HG03442 (cell line): ENCODE measurements at regions not wholly inside any gene's neighbourhood (a gene's known extent, or its start where the extent isn't known, plus 50 kb on each side); places are given as distances from the start of the nearest gene placed in this dataset.

Source experiments
- ATAC-seq: cut with Tn5 transposase; IDR thresholded peaks from one replicate; pipeline ENCODE4 v1.9.1; 2021; ENCODE audit warnings: mild to moderate bottlenecking, moderate library complexity; ENCODE audit not compliant: unreplicated experiment

DNA sequence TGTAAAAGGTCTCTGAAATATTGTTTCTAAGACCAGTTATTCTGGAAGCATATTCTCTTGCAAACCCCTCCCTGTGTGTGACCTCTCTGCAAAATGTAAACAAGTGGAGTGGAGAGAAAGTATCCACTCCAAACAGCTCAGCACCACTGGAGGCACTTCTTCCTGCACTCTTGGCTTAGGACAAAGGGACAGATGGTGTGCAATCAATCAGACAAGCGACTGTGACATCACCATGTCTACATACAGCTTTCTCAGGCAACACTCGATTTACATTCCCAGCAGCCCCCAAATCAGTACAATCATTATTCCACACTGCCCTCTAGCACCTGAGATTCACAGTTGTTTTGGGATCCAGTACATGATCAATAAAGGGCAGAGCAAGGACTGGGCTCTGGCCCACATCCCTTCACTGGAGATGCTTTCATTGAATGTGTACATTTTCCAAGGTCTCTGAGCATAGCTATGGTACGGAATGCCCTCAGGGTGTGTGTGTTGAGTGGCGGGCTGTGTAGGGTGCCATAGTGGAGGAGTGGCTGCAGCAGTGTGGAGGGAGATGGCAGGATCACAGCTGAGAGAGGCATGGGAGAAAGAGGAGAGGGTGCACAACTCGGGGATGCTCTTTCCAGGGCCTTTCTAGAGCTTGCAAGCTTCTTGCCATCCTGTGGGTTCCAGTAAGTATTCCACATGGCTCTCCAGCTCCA, 311.8 kb upstream of the ST6GAL2 start:
- no peak for ATAC-seq

DNA sequence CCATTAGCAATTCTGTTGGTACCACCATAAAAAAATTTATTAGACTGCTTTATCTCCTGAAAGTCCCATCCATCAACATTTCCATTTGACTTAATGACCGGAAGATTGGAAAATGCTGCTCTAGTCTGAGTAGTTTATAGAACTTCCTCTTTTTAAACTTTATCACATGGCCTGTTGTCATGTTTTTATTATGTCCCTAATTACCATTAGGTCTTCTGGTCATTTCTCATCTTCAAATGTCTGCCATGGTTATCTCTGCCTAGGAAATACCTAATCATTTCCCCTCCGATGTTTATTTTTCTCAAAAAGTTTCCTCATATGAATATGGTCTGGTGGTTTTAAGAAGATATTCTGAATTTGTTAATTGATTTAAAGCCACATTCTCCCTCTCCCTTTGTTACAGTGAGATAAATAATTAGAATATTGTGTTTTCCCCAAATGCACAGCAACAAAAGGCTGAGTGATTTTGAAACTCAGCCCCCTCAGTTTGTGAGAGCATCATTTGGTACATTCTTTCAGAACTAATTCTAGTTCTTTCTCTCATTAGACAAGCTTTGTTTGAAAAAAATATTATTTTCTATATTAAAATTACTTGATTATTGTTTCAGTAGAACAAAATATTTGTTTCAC, 317.1 kb upstream of the ST6GAL2 start:
- no peak for ATAC-seq

DNA sequence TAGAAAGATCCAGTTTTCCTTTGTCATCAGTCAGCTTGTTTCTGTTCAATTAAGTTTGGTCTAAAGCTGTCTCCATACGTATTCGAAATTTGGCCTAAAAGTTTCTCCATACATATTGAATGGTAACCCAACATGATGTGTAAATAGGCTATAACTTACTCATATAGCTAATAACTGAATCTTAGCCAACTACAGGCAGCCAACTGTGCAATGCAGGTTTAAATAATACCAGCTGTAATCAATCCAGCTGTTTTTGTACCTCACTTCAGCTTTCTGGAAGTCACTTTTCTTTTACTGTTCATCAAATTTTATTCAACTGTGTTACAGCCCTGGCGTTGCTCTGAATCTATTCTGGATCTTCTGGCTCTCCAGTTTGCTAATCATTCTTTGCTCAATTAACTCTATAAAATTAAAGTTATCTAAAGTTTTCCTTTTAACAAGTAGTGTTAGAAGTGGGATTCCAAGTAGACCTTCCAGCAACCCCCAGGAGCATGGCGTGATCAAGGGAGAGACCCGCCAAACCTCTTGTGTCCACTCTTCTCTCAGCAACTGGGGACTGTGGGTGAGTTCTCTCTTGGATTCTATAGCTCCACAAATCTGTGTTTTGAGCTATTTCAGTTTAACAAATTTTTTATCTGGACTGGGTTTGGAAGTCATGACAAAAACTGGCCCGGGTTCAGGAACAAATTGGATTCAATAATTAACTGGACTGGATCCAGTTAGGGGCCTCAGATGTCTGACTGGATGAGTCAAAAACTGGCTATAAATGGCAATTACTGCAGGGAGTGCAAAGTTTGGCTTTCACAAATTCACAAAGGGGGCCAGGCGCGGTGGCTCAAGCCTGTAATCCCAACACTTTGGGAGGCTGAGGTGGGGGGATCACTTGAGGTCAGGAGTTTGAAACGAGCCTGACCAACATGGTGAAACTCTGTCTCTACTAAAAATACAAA, 329.7 kb upstream of the ST6GAL2 start:
- ATAC-seq, result no peak

GRCh38 chr2:107218208-107218607, 332.2 kb upstream of the ST6GAL2 start:
- no peak for ATAC-seq

GRCh38 chr2:107222466-107222865, 336.5 kb upstream of the ST6GAL2 start:
- no peak for ATAC-seq

DNA sequence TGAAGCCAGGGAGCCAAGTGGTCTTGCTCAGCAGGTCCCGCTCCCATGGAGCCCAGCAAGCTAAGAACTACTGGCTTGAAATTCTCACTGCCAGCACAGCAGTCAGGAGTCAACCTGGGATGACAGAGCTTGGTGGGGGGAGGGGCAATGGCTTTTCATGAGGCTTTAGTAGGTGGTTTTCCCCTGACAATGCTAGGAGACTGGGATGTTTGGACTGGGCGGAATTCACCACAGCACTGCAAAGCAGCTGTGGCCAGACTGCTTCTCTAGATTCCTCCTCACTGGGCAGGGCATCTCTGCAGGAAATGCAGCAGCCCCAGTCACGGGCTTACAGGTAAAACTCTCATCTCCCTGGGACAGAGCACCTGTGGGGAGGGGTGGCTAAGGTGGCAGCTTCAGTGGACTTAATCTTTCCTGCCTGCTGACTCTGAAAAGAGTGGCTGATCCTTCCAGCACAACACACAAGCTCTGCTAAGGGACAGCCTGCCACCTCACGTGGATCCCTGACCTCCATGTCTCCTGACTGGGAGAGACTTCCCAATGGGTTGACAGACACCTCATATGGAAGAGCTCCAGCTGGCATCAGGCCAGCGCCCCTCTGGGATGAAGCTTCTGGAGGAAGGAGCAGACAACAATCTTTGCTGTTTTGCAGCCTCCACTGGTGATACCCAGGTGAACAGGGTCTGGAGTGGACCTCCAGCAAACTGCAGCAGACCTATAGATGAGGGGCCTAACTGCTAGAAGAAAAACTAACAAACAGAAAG, 349.7 kb upstream of the ST6GAL2 start:
- ATAC-seq, result no peak

DNA sequence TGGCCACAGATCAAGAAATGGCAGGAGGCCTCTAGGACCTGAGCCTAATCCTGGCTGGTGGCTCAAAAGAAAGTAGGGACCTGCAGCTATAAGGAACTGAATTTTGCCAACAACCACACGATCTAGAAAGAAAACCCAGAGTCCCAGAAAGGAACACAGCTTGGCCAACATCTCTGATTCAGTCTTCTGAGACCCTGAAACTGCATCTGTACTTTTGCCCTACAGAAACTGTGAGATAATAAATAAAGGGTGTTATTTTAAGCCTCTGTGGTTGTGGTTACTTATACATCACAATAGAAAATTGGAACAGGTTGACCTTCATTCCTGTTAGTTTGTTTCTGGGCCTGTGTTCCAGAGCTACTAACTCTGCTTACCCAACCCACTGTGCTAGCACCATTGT, 356.8 kb upstream of the ST6GAL2 start:
- no peak for ATAC-seq

DNA sequence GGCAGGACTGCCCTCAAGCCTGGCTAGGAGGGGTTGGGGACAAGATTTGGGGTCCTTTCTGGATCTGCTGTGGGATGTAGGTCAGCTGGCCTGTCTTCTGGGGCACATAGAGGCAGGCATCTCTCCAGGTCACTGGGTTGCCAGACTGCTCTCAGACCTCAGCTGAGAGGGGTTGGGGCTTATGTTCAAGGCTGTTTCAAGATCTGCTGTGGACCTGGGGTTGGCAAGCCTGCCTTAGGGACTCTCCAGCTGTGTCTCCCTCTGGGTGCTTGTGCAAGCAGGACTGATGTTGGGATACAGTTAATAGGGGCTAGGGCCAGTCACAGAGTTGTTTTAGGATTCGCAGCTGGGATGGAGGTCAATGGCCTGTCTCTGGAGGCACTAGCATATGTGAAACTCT, 363.0 kb upstream of the ST6GAL2 start:
- ATAC-seq, result no peak

GRCh38 chr2:107255744-107256143, 369.8 kb upstream of the ST6GAL2 start:
- ATAC-seq, result no peak

DNA sequence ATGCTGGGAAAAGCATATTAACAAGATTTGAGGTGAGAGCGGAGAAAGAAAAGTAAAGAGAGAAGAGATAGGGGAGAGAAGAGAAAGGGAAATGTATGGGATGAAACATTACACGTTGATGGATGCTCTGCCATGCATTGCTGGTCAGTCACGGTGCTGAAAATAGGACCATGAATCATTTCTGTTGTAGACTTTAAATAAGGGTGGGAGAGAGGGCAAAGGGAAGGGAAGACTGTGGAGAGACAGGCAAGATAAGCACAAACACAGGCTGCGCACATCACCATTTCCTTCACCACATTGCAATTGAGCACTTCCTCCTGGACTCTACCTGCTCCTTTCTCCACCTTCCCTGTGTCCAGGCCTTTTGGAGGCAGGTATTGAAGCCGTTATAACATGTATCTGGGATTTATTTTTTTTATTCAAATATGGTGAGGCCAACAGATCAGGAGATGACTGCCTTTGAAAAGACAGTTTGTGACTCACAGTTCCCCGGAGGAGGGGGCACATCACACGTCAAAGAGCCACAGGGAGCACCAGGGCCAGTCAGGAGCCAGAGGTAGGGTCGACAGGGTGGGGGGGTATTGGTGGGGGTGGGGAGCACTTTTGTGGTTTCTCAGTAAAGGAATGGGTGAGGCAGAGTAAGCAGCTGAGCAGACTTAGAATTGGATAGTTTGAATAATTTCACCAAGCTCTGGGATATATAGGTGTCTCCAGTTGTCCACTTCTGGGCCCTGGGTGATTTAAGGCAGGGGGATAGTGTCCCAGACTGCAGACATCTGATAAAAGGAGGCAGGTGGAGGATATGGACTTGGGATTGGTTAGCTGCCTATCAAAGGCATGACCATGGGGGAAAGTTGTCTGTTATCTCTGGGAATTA, 372.8 kb upstream of the ST6GAL2 start:
- ATAC-seq, result no peak

DNA sequence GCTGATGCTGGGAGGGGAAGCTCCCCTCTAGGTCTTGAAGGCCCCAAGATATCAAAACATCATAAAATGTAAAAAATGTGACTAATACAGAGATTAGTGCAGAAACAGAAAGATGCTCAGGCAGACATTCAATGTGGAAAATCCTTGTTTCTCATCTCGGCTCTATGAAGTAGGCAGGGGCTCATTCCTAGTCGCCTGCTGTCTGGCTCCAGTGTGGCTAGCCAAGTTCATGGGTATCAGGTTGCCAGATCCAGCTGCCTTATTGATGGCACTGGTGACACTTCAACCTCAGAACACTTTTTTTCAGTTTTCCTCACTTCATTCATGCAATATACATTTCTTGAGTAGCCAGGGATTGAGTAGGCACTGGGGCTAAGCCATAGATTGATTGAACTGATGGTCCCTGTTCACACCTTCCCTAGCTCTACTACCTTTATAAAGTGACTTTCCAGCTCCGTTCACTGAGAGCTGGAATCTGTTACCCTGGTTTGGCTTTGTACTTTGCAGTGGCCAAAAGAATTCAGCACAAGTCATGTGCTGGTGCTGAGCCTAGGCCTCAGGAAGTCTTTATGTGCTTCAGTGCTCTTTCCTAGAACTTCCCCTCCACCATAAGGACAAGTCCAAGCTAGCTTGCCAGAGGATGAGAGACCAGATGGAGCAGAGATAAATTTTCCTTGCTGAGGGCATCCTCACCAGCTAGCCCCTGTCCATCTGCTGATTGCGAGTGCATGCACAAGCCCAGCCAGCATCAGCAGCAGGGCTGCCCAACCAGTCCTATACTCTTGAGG, 373.6 kb upstream of the ST6GAL2 start:
- ATAC-seq, result no peak

- ATAC-seq, result no peak
These were observed 377.7 kb upstream of the ST6GAL2 start for GRCh38 chr2:107263628-107264027.

DNA sequence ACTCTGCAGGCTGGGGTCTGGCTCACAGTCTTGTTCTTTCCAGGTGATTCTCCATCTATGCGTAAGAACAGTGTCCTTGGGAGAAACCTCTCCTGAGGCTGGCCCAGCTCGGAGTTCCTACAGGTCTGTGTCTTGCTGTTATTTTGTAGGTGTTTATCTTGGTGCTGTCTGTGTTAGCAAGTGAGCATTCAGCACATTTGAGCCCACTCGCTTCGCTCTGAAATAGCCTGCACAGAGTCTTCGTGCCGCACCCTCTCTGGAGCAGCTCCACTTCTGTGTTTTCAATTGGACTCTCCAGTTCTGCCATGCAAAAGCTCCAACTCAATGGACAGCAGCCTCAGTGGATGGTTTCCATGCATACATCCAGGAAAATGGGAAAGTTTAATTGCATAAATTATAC, 378.2 kb upstream of the ST6GAL2 start:
- no peak for ATAC-seq

DNA sequence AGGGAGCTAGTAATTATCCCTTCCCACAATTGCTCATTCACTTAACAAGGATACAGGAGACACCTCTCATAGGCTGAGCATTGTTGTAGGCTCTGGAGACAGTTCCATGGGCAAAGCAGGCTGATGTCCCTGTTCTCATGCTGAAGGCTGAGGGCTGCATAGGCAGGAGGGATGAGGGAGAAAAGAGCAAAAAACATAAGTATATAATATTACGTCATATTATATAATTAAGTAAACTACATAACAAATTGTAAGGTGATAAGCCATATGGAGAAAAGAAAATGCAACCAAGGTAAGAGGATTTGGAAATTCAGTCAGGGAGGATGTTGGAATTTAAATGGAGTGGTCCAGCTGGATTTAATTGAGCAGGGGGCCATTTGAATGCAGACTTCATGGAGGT, 380.6 kb upstream of the ST6GAL2 start:
- no peak for ATAC-seq

DNA sequence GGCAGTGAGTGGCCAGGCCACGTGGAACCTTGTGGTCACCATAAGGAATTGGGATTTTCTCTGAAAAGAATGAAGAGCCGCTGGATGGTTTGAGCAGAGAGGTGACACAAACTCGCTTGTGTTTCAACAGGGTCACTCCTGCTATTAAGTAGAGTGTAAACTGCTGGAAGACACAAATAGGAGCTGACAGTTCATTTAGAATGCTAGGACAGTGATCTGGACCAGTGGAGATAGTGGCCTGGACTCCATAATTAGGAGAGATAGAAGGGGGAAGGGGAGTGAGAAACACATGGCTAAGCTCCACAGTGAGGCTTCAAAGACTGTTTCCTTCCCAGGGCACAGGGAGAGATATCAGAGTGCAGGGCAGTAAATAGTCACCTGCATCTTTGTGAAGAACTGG, 381.1 kb upstream of the ST6GAL2 start:
- no peak for ATAC-seq

- no peak for ATAC-seq
These were observed 390.1 kb upstream of the ST6GAL2 start for GRCh38 chr2:107276034-107276433.

GRCh38 chr2:107278672-107279071, 392.7 kb upstream of the ST6GAL2 start:
- no peak for ATAC-seq

DNA sequence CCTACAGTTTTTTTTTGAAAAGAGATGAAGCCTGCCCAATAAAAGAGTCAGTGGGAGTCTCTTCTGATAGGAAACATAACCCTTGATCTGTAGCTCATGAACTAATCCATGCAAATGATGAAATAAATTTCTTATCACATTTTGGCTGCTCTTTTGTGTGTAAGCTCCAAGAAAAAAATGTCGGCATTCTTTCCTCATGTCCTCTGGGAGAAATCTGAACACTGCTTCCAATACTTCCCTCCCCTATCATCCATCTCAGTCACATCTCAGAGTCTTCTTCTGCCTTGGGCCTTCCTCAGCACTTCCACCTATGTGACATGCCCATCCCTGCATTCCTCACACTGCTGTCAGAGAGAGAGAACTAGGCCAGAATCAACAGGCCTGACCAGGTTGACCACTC, 395.7 kb upstream of the ST6GAL2 start:
- no peak for ATAC-seq

GRCh38 chr2:107282135-107282534, 396.2 kb upstream of the ST6GAL2 start:
- no peak for ATAC-seq
